GM18951 (cell line): ENCODE measurements at regions not wholly inside any gene's neighbourhood (a gene's known extent, or its start where the extent isn't known, plus 50 kb on each side); places are given as distances from the start of the nearest gene placed in this dataset.

Experiments
- POLR2A ChIP-seq: IDR thresholded peaks from 4 replicates; pipeline ENCODE4 v1.6.1; 2011; ENCODE audit warnings: mild to moderate bottlenecking; ENCODE audit not compliant: insufficient read length, insufficient read depth; ENCODE audit errors: extremely low read depth
- in situ Hi-C: fragments of 300-500 bp; cut with MboI; formaldehyde crosslinking; loops from one replicate; pipeline ENCODE4 v1.12.0; 2022; ENCODE audit warnings: low sequenced_read_pairs, mixed read lengths, inconsistent platforms; ENCODE audit not compliant: unreplicated experiment

DNA sequence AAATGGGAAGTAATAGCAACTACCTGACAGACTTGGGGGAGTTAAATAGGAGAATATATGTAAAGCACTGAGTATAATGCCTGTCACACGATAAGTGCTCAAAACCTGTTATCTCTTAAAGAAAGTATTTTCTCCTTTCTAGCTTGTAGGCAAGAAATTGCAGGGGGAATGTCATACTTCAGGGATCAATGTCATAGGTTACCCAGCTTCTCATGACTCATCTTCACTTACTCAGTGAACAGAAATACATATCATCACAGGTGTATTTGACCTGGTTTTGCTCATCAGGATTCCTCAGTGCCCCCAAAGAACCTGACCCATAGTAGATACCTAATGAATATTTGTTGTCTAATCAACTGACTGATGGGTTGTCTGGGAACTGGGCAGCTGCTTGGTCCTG lies 285.0 kb upstream of the ATP2B1 start:
- in situ Hi-C loops = no loop called here
- no peak for TF ChIP-seq POLR2A

DNA sequence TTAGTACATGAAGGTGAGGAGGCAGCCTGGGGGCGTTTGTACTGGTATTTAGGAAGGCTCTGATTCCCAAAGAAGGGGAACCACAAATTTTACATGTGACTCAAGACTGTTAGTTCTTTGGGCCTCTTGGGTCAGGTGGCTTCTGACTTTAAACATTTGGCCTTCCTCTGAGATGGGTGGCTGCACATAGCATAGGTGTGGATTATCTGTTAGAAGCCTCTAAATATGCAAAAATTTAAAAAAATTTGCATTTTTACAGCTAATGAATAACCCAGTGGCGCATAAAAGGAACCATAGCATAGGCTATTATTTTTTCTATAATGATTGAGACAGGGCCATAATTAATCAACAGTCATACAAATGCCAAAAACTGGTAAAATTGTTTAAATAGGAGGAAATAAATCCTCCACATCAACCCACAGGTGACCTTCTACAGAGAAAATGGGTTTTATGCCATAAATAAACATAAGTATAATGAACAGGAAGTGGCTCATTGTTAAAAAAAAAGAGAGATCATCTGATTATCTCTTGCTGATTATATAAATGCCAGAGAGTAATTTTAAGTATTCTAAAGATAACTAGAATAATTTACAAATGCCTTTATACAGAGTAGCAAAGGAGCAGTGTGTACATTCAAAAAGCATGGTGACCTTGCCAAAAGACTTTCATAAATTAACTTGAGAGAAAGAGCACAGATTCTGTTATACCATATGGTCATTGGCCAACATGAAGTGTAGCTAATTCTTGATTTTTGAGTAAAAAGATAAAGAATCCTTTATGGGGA lies 284.2 kb upstream of the ATP2B1 start:
- in situ Hi-C loops = no loop called here
- TF ChIP-seq POLR2A = no peak

DNA sequence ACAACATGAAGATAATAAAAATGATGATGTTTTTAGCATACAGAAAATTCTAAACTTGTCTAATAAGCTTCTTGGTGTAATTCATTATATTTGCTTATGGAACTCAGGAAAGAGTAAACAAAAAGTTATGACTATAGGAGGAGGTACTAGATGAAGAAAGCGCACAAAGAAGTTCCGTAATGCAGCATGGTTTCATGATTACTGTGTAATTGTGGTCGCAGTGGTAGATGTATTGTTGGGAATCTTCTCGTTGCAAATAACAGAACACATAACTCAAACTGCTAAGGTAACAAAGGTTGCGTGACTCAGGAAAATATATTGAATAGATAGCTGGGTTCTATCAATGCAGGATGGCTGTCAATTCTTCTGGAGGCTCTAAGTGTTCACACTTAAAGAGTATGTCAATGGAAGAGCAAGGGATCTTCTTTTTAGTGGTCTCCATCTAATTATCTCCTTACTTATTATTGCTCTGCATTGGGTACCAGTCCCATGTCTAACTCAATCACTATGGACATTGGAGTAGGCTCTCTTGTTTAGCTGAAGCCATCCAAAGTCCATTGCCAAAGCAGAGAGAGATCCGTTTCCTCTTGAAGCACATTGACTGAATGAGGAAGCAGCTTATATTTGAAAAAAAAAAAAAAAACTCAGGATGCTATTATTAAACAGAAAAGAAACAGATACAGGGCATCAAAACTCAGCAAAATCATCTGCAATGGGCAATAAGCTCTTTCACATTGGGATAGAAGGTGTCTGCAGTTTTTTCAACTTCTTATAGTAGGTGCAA lies 283.4 kb upstream of the ATP2B1 start:
- no peak for TF ChIP-seq POLR2A
- in situ Hi-C loops = no loop called here

DNA sequence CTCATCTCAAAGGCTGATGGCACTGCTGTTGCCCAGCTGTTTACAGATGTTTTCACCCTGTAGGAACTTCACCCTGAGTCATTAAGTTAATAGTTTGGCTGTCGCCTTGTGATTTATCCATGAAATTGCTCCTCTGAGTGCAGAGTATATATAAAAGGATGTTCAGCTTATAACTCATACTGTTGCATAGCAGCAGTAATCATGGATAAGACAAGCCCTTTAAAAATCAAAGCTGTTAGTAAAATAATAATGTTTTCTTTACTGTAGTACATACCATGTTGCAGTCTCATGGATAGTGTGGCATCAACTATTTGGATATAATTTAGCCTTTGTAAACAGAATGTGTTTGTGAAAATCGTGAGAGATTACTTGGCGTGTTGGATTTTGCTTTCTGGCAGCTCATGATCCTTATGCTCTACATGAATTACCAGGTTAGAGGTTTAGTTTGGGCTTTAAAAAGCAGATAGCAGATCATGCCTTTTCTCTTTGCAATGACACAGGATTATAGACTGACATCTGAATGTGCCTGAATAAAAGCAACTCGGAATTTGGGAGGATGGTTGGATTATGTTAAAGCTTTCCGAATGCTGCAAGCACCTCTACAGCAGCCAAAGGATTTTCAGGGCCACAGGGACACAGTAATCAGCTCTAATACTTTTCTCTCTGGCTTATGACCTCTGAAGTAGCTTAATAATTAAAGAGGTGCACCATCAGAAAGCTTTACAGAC lies 279.7 kb upstream of the ATP2B1 start:
- TF ChIP-seq POLR2A = no peak
- in situ Hi-C loops = no loop called here

DNA sequence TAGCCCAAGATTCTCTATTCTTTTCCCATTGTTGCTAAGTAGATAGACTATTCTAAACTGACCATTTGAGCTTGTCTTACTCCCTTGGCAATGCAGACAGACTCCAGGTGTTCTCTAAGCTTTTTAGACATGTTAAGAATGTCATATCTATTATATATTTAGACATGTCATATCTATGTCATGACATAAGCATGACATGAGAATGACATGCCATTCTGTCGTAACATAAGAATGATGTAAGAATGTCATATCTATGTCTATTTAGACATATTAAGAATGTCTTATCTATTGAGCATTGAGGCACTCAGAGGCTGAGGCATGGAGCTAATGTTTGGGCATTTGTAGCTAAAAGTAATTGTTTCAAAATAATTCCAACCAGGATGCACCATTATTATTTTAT lies 277.3 kb upstream of the ATP2B1 start:
- in situ Hi-C loops = no loop called here
- TF ChIP-seq POLR2A = no peak

DNA sequence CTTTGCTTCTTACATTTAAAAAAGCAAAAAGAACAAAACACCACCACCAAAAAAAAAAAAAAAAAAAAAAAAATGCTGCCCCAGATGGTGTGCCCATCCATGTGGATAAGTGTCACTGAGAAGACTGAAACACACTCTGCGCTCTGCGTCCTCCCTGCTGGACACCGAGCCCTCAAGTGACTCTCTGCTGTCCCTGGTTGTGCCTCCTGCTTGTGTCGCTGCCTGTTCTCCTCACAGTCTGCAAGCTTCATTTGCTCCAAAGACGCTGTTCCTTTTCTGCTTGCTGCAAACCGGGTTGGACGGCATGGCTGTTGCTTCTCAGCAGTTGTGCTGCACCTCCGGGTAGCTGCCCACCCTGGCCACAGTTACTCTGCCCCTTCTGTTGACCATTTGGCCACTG lies 276.2 kb upstream of the ATP2B1 start:
- TF ChIP-seq POLR2A = no peak
- in situ Hi-C loops = no loop called here

DNA sequence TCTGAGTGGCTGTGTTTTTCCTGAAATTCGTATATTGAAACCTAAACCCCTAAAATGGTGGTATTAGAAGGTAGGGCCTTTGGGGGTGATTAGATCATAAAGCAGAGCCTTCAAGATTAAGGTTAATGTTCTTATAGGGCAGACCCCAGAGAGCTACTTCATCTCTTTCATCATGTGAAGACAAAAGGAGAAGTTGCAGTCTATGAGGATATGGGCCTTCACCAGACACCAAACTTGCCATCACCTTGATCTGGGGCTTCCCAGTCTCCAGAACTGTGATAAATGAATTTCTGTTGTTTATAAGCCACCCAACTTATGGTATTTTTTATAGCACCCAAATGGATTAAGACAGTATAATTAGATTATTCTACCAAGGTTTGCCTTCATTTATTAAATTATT lies 275.0 kb upstream of the ATP2B1 start:
- in situ Hi-C loops = no loop called here
- TF ChIP-seq POLR2A = no peak

DNA sequence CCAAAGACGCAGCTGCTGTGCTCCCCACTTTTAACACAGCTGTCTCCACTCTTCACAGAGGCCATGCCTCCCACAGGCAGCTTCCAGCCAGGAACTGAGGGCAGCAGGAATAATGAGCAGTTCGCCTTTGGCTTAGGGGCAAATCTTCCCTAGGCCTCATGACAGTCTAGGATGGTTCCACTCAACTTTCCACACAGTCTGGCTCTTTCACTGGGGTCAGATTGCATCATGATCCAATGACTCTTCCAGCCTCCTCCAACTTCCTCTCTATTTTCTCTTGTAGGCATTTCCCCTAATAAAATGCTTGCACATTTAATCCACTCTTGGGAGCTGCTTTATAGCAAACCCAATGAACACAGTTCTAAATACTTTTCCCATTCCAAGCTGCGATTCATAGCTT lies 271.6 kb upstream of the ATP2B1 start:
- in situ Hi-C loops = no loop called here
- no peak for TF ChIP-seq POLR2A

DNA sequence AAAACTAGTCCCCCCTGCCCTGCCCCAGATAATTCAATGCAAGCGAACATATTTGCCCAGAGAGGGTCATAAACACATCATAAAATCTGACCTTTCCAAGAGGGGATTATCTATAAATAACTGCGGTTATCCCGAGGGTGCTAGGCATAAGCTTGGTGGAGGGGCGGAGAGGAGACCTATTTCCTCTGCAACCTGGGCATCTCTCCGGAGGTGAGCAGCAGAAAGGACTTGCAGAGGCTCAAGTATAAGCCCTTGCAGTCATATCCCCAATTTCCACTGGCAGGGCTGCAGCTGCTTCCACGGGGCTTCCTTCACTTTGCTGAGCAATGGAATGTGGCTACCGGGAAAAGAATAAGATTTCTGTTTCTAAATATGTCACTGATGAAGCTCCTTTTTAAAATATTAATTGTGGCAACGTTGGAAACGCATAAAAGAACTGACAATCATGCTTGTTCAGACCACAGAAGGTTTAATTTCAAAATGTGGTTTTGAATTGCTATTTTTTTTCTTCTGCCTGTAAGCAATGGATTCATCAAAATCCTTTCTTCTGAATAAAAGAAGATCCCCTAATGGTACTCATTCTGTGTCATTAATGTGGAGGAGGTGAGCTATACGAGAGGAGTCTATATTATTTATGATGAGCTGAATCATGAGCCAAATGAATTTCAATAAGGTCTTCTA lies 268.9 kb upstream of the ATP2B1 start:
- in situ Hi-C loops = no loop called here

DNA sequence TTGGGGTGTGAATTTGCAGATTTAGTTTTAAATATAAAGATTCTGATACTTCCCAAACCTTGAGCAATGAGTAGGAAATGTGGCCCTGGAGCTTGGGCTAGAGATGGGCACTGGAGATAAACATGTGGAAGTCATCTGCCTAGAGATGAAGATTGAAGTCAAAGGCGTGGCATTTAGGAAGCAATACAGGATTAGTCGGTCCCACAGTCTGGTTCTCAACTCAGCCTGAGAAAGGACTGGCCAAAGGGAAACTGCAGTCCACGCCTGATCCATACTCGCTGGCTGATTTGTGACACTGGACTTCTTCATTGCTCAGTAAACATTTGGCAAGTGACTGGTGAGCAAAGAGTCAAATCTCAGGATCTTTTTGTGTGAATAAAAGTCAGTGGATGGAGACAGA lies 268.2 kb upstream of the ATP2B1 start:
- TF ChIP-seq POLR2A = no peak
- in situ Hi-C loops = no loop called here

More for the DNA sequence above, 268.9 kb upstream of the ATP2B1 start:
- TF ChIP-seq POLR2A = no peak

DNA sequence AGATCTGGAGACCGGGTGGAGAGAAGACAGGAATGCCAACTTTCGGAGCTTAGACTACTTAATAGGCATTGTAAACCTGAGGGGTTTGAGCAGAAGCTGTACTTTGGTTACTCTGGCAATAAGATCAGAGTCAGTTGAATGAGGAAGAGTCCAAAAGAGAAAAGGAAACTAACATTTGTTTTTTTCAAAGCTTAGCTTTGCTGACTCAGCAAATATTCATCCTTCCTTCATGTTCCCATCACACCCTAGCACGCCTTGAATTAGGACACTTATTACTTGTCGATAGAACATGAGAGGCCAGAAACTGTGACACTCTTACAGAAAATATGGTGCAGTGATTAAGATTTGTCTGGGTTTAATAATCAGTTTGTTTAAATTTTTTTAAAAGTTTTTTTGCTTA lies 266.9 kb upstream of the ATP2B1 start:
- in situ Hi-C loops = no loop called here

DNA sequence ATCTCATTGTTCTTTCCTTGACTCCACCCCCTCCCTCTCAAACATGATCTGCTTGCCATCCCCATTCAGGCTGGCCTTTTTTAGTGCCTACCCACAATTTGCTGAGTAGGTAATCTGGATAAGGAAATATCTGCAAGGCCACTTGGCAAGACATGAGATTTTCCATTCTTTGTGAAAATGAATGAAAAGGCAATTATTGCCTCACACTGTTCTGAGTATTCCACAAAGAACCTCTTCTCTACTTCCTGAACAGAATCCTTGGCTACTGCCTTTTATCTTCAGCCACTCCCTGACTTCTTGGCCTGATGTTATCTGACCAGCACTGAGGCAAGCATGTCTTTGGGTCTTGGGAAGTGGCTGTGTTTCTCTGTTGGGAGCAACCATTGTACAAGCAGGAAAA lies 263.2 kb upstream of the ATP2B1 start:
- in situ Hi-C loops = no loop called here
- no peak for TF ChIP-seq POLR2A

More for the DNA sequence above, 266.9 kb upstream of the ATP2B1 start:
- TF ChIP-seq POLR2A = no peak

DNA sequence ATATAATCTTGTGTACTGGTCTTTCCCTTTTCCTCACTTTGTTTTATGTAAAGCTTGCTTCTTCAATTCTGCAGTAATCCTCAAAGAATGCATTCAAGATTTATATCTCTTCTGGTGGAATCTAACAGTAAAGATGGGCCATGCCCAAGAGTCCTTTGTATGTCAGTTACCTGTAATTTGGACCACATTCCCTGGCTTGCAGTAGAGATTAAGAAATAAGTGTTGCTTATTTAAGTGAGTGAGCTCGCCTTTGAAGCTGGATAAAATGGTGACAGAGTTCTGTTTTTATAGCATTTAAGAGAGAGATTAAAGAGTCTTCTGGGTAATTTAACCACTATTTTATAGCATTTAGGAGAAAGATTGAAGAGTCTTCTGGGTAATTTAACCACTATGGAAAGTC lies 262.1 kb upstream of the ATP2B1 start:
- no peak for TF ChIP-seq POLR2A
- in situ Hi-C loops = no loop called here
